ENCODE measurements at regions not wholly inside any gene's neighbourhood (a gene's known extent, or its start where the extent isn't known, plus 50 kb on each side); places are given as distances from the start of the nearest gene placed in this dataset.

DNA sequence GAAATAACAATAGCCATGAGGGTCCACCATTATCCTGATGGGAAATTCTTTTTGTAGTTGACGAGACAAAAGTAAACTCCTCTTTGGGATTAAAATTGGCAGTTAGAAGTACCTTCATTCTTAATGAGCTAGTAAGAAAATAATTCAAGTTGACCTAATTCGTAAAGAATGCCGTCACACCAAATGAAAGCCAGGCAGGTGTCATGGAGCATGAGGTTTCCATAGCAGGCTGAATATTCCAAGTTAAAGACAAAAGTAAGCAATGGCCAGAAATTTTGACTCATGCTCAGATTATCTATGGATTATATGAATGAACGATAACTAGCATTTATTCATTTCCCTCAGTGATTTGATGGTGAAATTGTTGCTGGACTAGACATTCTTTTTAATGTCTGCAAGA is 192.2 kb upstream of the FAT1 start:
- no peak overlapping the region for H2BK5ac ChIP-seq (ENCODE audit: low read depth, low read length, poor library complexity, severe bottlenecking)
- H2AFZ ChIP-seq (replicated peaks; ENCODE audit: low read length, poor library complexity) = no peak overlapping the region
- H3K14ac ChIP-seq (replicated peaks; ENCODE audit: low read depth, low read length) = no peak overlapping the region
- in situ Hi-C loops (cut with MboI; ENCODE audit: low sequenced_read_pairs) (no loop called here), intact Hi-C loops (cut with micrococcal nuclease) (no loop called here), dilution Hi-C loops (cut with HindIII; ENCODE audit: low sequenced_read_pairs, unreplicated experiment) (no loop called here)
- H3K9ac ChIP-seq (ENCODE audit: low read depth, low read length) = no peak overlapping the region
- no peak overlapping the region for H2BK15ac ChIP-seq (ENCODE audit: low read depth, low read length)
- H3K27me3 ChIP-seq (ENCODE audit: control insufficient read depth, insufficient read depth, low read length) = no peaks in the 10 kb centered on the region
- no peak overlapping the region for H3K4me2 ChIP-seq (ENCODE audit: low read depth, low read length)
- ChIA-PET CTCF (no interaction called here), POLR2A (ENCODE audit: unreplicated experiment) (no interaction called here)
- H3K4ac ChIP-seq (ENCODE audit: low read depth, low read length) = 0 out of 2 replicates have a peak overlapping the region, but pooled peaks have one; percentile 10
- no peaks in the 10 kb centered on the region for H3K9me3 ChIP-seq (ENCODE audit: control insufficient read depth, insufficient read depth, low read length)
- H2BK20ac ChIP-seq (ENCODE audit: low read depth, low read length) = no peak overlapping the region
- H3K18ac ChIP-seq (ENCODE audit: low read depth, low read length) = no peak overlapping the region
- no TSS peak for BruUV-seq (replicated peaks)
- H4K5ac ChIP-seq (ENCODE audit: low read depth, low read length) = no peak overlapping the region
- no peak overlapping the region for H3K23ac ChIP-seq (ENCODE audit: low read depth, low read length)
- H3K4me1 ChIP-seq (ENCODE audit: control insufficient read depth, insufficient read depth, low read length) = peaks cover 5% of the 10 kb centered on the region
- H4K20me1 ChIP-seq (ENCODE audit: insufficient read depth, low read length) = no peaks in the 10 kb centered on the region
- no peak overlapping the region for H3K27ac ChIP-seq (ENCODE audit: insufficient read depth, low read length)
- H2AK9ac ChIP-seq (replicated peaks; ENCODE audit: low read depth, low read length, poor library complexity) = no peak overlapping the region
- no peak overlapping the region for H2BK120ac ChIP-seq (ENCODE audit: low read depth, low read length)
- H4K91ac ChIP-seq (ENCODE audit: insufficient read depth, low read depth, low read length) = no peak overlapping the region
- no peaks in the 10 kb centered on the region for H3K9me1 ChIP-seq (ENCODE audit: insufficient read depth, low read length)
- H3K79me1 ChIP-seq (ENCODE audit: low read depth in 1 of 2, low read length in 2 of 2) = 0 out of 4 replicates have a peak, but pooled peaks cover 0 to 3% of the 10 kb centered on the region in 2 experiments
- no peak for ATAC-seq (ENCODE audit: low read depth)
- TF ChIP-seq MAFK (IDR thresholded peaks at IDR 0.05; ENCODE audit: low read depth, low read length) = no peak
- TF ChIP-seq, protein P1, sequence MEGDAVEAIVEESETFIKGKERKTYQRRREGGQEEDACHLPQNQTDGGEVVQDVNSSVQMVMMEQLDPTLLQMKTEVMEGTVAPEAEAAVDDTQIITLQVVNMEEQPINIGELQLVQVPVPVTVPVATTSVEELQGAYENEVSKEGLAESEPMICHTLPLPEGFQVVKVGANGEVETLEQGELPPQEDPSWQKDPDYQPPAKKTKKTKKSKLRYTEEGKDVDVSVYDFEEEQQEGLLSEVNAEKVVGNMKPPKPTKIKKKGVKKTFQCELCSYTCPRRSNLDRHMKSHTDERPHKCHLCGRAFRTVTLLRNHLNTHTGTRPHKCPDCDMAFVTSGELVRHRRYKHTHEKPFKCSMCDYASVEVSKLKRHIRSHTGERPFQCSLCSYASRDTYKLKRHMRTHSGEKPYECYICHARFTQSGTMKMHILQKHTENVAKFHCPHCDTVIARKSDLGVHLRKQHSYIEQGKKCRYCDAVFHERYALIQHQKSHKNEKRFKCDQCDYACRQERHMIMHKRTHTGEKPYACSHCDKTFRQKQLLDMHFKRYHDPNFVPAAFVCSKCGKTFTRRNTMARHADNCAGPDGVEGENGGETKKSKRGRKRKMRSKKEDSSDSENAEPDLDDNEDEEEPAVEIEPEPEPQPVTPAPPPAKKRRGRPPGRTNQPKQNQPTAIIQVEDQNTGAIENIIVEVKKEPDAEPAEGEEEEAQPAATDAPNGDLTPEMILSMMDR (conservative IDR thresholded peaks at IDR 0.05; ENCODE audit: low read depth, low read length) = no peak
- no peak for TF ChIP-seq CHD1 (IDR thresholded peaks at IDR 0.05; ENCODE audit: low read depth, low read length)
- no peak for TF ChIP-seq BHLHE40 (IDR thresholded peaks at IDR 0.05; ENCODE audit: low read depth, low read length)
- TF ChIP-seq SMC3 (IDR thresholded peaks at IDR 0.05; ENCODE audit: low read depth, low read length) = no peak
- TF ChIP-seq FOS (IDR thresholded peaks at IDR 0.05; ENCODE audit: low read depth, low read length) = no peak
- TF ChIP-seq, protein P2, sequence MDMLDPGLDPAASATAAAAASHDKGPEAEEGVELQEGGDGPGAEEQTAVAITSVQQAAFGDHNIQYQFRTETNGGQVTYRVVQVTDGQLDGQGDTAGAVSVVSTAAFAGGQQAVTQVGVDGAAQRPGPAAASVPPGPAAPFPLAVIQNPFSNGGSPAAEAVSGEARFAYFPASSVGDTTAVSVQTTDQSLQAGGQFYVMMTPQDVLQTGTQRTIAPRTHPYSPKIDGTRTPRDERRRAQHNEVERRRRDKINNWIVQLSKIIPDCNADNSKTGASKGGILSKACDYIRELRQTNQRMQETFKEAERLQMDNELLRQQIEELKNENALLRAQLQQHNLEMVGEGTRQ (IDR thresholded peaks at IDR 0.05; ENCODE audit: low read depth, low read length) = no peak
- TF ChIP-seq NFE2L2 (IDR thresholded peaks at IDR 0.05; ENCODE audit: low read depth, low read length) = no peak
- H4K8ac ChIP-seq (ENCODE audit: low read depth in 2 of 2, low read length in 2 of 2) = no peak overlapping the region
- H2AK5ac ChIP-seq (ENCODE audit: low read depth, low read length) = no peak overlapping the region
- no peak overlapping the region for H3K56ac ChIP-seq (ENCODE audit: extremely low read depth, insufficient read depth, low read length)
- H3K36me3 ChIP-seq (ENCODE audit: control insufficient read depth, insufficient read depth, low read length) = no peaks in the 10 kb centered on the region
- DNase-seq = no peak
- H3K4me3 ChIP-seq (ENCODE audit: insufficient read depth, low read depth, low read length) = no peak overlapping the region
- no CpG with 5 or more reads among the region's 4 CpGs for WGBS, 2 experiments (ENCODE audit: extremely low coverage in 2 of 2, insufficient read length in 1 of 2)
